Left cardiac atrium (tissue), 4 donors: ENCODE measurements at regions not wholly inside any gene's neighbourhood (a gene's known extent, or its start where the extent isn't known, plus 50 kb on each side); places are given as distances from the start of the nearest gene placed in this dataset.
"Not testable (repeated sequence)": the region's sequence is repeated elsewhere in the genome, so short reads cannot be mapped to it uniquely, and the experiment has no call there.

Experiments used
- ATAC-seq, 2 donors: fragments of 200-7000 bp; cut with Tn5 transposase; one replicate each; pipeline ENCODE4 v1.9.1; 2020; ENCODE audit warnings: mild to moderate bottlenecking in 2 of 2, moderate library complexity in 2 of 2
- DNase-seq: peaks from one replicate; pipeline ENCODE4 v3.0.0-alpha.2; 2020
- intact Hi-C, 2 donors: fragments of 100-400 bp; cut with DNase I; formaldehyde crosslinking; loops; one replicate each; pipeline versions ENCODE4 v1.14.1 to v1.15.1; 2022 to 2023
- donor health status: DM: no; HTN: yes; CAD: no.
- donor health status: DM: no; HTN: yes; CAD: no; lungs with severe emphysema.
- donor health status: DM: yes; HTN: yes; CAD: no.
- donor health status: Dilated cardiomyopathy.

DNA sequence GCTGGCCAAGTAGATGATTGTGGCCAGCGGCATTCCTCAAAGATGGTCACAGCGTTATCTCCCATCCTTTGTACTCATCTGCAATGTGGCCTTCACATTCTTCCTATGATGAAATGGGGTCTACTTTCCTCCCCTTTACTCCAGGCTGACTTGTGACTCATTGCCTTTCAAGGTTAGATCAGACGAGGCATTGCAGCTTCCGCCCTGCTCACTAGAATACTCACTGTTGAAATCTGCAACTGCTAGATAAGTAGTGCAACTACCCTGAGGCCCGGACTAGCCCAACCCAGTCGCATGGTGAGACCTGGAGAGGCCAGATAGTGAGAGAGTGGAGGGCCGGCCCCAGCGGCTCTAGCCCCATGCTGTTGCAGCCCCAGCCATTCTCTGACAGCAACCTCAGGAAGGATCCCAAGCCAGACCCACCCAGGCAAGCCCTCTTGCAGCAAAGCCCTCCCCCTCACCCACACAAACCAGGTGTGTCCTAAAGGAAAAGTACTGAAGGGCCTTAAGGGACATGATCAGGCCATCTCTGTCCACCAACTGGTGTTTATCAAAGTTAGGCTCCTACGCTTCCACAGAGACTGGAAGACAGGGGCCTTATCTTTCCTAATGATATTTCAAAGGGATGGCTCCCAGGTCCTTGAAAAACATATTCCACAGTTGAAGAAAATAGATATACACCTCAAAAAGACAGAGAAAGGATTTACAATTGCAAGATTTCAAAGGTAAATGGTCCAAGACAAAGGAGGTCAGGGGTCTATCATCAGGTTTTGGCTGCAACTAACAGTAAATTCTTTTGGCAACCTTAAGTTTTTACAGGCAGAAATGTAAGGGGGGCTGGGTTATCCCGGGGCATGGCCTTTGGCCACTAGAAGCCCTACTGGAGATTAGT, 107.2 kb upstream of the TRIM24 start:
- intact Hi-C loops: no loop called here
- DNase-seq (no peak), ATAC-seq (no peak)

DNA sequence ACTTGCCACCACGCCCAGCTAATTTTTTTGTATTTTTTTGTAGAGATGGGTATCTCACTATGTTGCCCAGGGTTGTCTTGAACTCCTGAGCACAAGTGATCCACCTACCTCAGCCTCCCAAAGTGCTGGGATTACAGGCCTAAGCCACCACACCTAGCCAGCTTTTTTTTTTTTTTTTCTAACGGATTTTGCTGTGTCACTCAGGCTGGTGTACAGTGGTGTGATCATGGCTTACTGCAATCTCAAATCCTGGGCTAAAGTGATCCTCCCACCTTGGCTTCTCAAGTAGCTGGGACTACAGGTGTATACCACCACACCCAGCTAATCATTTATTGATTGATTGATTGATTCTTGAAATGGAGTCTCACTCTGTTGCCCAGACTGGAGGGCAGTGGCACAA, 106.0 kb upstream of the TRIM24 start:
- intact Hi-C loops: no loop called here
- DNase-seq (no peak), ATAC-seq (no peak)

DNA sequence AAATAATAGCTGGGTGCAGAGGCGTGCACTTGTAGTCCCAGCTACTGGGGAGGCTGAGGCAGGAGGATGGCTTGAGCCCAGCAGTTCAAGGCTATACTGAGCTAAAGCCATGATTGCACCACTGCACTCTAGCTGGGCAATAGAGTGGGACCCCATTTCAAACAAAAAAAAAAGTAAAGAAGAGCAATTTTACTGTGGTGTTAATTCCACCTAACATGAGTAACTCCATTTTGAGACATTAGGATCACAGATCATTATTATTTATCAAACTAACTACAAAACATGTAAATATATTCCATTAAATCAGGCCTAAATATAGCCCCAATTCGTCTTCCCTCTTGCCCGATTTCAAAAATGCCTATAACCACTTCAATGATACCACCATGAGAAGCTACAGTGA, 104.8 kb upstream of the TRIM24 start:
- intact Hi-C loops: no loop called here
- no peak for DNase-seq
- ATAC-seq: no peak

- DNase-seq (no peak), ATAC-seq (no peak)
- intact Hi-C loops: no loop called here
These were observed 101.2 kb upstream of the TRIM24 start for GRCh38 chr7:138358850-138359341.

DNA sequence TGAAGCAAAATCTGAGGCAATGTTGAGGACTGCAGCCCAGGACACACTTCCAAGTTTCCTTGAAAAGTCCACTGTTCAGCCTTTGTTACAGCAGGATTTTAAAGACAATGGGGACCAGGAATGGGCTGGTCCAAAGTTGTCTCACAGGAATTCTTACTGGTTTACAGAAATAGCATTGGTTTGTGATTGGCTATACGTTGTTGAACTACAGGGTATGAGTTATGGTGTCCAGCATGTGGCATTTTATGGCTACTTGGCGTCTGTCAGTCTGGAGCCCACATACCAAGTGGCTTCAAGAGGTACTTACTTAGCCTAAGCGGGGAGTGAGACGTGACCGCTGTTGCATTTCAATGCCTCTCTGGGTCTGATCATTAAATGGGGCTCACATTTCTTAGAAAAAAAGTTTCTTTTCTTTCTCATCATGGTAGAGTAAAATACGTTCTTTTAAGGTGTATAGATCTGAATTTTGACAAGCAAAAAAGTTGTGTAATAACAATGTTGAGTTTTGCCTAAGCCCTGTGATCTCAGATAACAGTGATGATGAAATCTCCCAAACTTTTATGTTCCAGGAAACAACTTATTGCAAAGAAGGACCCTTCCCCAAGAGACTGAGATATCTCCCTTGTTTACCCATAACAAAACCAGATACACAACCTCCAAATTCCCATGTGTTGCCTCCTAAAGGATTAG, 100.0 kb upstream of the TRIM24 start:
- no peak for DNase-seq
- ATAC-seq: no peak
- intact Hi-C loops: no loop called here

DNA sequence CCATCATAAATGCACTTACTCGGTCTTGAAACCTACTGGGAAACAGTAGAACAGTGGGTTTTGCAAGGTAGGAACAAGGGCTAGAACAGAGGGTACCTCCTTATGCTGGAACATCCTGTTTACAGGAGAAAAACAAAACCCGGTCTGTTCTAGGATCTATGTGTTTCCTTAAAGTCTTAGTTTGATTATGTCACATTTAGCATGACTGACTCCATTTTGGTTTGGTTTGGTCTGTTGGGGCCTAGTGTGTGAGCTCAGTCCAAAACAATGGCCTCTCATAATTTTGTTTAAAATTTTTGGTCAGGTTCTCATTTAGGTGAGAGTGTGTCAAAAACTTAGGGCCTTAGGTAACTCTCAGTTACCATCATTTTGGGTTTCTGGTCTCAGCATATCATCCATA, 96.3 kb upstream of the TRIM24 start:
- intact Hi-C loops: no loop called here
- DNase-seq (no peak), ATAC-seq (no peak)

DNA sequence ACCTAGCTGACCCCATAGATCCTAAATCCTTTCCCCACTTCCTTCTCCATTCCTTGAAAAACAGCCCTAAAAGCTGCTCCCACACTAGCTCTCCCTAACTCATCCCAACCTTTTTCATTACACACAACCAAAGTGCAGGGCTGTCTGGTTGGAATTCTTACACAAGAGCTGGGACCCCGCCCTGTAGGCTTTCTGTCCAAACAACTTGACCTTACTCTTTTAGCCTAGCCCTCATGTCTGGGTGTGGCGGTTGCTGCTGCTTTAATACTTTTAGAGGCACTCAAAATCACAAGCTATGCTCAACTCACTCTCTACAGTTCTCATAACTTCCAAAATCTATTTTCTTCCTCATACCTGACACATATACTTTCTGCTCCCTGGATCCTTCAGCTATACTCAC, 93.9 kb upstream of the TRIM24 start:
- DNase-seq, ATAC-seq, intact Hi-C loops: not testable (repeated sequence)

DNA sequence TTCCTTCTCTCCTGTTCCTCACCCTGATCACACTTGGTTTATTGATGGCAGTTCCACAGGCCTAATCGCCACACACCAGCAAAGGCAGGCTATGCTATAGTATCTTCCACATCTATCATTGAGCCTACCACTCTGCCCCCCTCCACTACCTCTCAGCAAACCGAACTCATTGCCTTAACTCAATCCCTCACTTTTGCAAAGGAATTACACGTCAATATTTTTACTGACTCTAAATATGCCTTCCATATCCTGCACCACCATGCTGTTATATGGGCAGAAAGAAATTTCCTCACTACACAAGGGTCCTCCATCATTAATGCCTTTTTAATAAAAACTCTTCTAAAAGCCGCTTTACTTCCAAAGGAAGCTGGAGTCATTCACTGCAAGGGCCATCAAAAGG, 93.4 kb upstream of the TRIM24 start:
- intact Hi-C loops: not testable (repeated sequence)

DNA sequence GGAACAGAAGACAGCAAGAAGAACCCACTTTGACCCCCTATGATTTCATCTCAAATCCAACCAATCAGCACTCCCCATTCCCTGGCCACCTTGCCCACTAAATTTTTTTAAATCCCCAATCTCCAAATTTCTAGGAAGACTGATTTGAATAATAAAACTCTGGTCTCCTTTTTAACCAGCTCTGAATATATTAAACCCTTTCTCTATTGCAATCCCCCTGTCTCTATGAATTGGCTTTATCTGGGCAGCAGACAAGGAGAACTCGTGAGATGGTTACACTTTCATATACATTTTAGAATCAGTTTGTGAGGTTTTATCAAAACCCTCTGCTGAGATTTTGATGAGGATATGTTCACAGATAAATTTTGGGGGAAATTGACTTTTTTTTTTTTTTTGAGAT, 90.3 kb upstream of the TRIM24 start:
- no peak for DNase-seq
- intact Hi-C loops: no loop called here
- ATAC-seq: no peak

More for the DNA sequence above, 93.4 kb upstream of the TRIM24 start:
- DNase-seq, ATAC-seq: not testable (repeated sequence)

DNA sequence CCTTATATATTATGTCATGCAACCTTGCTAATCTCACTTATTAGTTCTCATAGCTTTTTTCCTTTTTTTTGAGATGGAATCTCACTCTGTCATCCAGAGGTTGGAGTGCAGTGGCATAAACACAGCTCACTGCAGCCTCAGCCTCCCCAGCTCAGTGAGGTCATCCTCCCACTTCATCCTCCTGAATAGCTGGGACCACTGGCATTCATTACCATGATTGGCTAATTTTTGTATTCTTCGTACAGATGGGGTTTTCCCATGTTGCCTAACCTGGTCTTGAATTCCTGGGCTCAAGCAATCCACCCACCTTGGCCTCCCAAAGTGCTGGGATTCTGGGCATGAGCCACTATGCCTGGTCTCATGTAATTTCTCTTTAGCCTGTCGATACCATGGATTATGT, 89.1 kb upstream of the TRIM24 start:
- intact Hi-C loops: no loop called here
- no peak for ATAC-seq
- DNase-seq: no peak

DNA sequence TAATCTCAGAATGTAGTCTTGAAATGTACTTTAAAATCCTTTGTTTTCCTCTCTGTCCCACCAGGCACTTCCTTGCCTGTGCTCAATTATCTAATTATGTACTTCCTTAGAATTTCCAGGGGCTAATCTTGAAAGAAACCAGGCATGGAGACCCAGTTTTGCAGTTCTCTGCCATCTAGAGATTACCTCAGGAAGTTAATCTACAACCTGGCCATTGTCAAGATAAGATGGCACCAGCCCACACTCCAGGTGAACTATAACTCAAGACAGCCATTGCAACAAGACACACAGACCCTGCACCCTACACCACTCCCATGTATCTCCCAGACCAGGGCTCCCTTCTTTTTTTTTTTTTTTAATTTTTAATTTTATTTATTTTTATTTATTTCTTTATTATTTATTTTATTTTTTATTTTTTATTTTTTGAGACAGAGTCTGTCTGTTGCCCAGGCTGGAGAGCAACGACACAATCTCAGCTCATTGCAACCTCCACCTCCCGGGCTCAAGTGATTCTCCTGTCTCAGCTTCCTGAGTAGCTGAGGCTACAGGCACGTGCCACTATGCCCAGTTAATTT, 85.9 kb upstream of the TRIM24 start:
- ATAC-seq: no peak
- intact Hi-C loops: no loop called here
- DNase-seq: no peak

GRCh38 chr7:138377306-138377705, 82.8 kb upstream of the TRIM24 start:
- DNase-seq (no peak), ATAC-seq (no peak)
- intact Hi-C loops: no loop called here

DNA sequence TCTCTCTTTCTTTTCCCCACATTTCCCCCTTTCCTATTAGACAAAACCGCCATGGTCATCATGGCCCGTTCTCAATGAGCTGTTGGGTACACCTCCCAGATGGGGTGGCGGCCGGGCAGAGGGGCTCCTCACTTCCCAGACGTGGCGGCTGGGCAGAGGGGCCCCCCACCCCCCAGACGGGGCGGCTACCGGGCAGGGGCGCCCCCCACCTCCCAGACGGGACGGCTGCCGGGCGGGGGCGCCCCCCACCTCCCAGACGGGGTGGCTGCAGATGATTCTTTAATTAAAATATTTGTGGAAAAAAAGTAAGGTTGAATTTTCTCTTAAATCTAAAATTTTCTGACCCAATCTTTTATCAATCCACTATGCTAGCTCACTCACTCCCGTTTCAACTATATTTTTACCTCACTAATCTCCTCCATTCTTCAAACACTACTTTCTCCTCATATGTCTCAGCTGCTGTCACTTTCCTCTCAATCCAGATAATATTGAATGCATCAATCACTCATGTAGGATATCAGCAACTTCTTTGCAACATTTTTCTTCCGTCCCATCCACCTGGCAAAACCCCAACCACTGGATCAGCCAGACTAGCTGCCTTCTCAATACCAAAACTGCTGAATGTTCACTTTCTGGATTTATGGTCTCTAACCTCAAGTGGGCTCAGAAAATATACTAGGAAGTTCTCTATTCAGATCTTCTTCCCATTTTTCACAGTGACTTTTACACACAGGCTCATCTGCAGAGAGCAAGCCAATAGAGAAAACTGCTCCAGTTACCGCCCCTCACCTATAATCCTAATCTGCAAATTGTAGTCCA, 81.1 kb upstream of the TRIM24 start:
- DNase-seq: no peak
- intact Hi-C loops: no loop called here
- no peak for ATAC-seq

DNA sequence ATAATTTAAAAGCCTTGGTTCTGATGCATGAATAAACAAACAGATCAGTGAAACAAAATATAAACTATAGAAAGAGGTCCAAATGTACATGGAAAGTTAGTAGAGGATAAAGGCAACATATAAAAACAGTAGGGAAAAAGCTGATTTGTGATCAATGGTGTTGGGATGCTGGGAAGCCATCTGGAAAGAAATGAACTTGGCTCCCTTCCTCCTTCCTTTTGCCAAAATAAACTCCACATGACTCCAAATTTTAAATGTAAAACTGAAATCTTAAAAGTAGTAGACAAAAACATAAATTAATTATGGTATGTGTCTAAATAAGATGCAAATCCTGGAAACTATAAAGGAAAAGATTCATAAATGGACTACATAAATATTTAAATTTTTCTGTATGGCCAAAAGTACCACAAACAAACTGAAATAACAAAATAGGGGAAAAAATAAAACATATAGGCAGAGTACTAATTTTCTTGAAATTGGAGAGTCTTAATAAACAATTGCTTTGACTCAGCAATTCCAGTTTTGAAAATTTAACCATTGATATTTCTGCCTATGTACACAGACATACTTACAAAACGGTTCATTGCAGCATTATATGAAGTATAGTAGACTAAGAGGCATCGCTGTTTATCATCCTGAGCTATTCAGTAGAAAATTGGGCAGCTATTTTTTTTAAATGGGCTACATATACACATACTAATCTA, 77.0 kb upstream of the TRIM24 start:
- intact Hi-C loops: no loop called here

DNA sequence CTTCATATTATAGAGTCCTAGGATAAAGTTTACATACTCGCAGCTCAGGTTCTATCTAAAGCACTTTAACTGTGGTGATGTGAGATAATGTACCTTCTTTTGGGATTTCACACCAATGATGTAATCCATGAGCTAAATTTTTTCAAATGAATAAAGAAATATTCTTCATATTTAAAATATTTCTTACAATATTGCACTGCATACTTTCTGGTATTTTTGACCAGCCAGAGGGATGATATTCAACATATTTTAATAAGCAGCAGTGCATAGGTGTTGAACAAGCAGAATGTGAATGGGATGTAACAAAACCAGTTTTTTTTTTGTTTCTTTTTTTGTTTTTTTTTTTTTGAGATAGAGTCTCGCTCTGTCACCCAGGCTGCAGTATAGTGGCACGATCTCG, 73.2 kb upstream of the TRIM24 start:
- ATAC-seq: no peak

More for the DNA sequence above, 77.0 kb upstream of the TRIM24 start:
- DNase-seq: no peak
- ATAC-seq: no peak

DNA sequence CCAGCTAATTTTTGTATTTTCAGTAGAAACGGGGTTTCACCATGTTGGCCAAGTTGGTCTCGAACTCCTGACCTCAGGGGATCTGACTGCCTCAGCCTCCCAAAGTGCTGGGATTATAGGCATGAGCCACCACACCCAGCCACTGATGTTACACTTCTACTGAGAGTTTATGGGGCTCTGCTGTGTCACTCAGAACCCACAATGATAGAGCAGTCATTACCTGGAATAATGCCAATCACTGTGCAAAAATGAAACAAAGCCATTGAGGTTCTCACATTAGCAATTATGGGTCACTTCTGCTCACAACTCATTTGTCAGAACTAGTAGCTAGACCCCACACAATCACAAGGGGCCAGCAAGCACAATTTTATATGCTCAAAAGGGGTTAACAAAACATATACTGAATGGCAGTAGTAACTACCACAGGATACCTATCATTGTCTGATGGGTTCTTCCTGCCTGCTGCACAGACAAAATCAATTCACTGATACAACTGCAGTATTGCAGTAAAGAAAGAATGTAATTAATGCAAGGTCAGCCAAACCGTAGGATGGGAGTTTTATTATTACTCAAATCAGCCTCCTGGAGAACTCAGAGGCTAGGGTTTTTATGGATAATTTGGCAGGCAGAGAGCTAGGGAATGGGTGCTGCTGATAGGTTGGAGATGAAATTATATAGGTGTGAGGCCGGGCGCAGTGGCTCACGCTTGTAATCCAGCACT, 72.1 kb upstream of the TRIM24 start:
- DNase-seq (no peak), ATAC-seq (no peak)
- intact Hi-C loops: no loop called here

More for the DNA sequence above, 73.2 kb upstream of the TRIM24 start:
- intact Hi-C loops: no loop called here
- no peak for DNase-seq

- intact Hi-C loops: no loop called here
- DNase-seq: no peak
- ATAC-seq: no peak
These were observed 71.2 kb upstream of the TRIM24 start for GRCh38 chr7:138388673-138389491.
